ENCODE measurements at regions not wholly inside any gene's neighbourhood (a gene's known extent, or its start where the extent isn't known, plus 50 kb on each side); places are given as distances from the start of the nearest gene placed in this dataset.

DNA sequence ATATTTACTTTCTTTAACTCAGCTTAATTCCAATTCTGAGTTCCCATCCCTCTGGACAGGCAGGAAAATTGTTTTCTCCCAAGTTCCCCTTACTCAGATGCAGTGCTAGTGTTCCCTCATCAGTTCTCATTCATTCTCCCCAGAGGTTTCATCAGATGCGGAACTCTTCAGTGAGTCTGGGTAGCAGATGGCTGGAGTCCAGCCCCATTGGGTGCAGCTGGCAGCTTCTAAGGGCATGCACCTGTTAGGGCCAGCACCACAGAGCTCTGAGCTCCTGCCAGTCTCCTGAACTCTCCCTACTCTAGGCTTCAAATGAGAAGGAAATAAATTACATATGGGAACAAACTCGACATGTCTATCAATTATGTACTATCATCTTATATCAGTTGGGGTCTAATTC, 76.6 kb downstream of the SOD2 start:
- 81% methylated on average over 2 of the region's 2 CpGs for WGBS
- intact Hi-C loops (cut with DNase I), result no loop called here
- peaks cover 5% of the 10 kb centered on the region for H3K9me3 ChIP-seq (ENCODE audit: control insufficient read depth, low read length)
- H3K4me1 ChIP-seq (ENCODE audit: control insufficient read depth, insufficient read depth, low read length), result no peaks in the 10 kb centered on the region
- H3K27me3 ChIP-seq (ENCODE audit: control insufficient read depth, insufficient read depth), result no peaks in the 10 kb centered on the region
- ATAC-seq (no peak), DNase-seq (no peak)
- no peak overlapping the region for H3K27ac ChIP-seq (ENCODE audit: low read length)
- H3K4me3 ChIP-seq (ENCODE audit: low read length), result no peak overlapping the region

DNA sequence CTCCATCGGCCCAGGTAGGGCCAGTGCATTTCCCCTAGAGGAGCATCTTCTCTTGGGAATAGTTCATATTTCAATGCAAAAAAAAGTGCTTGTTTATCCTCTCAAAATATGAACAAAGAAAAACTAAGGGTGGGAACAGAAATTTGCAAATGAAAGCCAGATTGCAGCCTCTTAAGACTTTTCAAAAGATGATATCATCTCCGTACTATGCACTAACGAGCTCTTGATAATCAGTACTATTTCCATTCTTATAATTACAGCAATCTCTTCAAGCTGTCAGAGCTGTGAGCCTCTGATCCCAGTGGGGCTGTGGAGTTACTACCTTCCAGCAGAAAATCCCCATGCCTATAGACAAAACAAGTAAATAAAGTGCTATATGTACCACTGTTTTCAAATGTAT, 77.1 kb downstream of the SOD2 start:
- Histone ChIP-seq H3K27ac (ENCODE audit: low read length) (no peak overlapping the region), H3K4me3 (ENCODE audit: low read length) (no peak overlapping the region), H3K27me3 (ENCODE audit: control insufficient read depth, insufficient read depth) (no peaks in the 10 kb centered on the region), H3K4me1 (ENCODE audit: control insufficient read depth, insufficient read depth, low read length) (no peaks in the 10 kb centered on the region), H3K9me3 (ENCODE audit: control insufficient read depth, low read length) (peaks cover 5% of the 10 kb centered on the region)
- 46% methylated on average over 3 of the region's 3 CpGs for WGBS
- intact Hi-C loops (cut with DNase I), result no loop called here
- DNase-seq (no peak), ATAC-seq (no peak)

DNA sequence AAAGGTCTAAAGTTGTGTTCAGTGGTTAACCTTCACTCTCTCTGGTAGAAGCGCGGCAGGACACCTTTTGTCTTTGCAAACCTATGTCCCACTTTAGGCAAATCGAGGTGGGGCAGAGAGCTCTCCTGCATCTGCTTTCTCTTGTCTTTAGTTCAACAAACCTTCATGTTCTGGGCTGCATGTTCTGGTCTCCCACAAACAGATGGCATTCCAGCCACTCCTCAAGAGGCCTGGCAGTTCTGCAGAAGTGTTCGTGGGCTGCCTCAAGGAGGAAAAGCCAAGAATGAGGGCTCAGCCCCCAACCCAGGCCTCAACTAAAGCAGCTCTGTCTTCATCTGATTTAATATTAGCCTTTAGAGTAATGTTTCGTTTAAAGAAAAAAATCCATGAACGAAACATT, 82.2 kb downstream of the SOD2 start:
- no peak for DNase-seq
- no peak overlapping the region for H3K4me3 ChIP-seq (ENCODE audit: low read length)
- ATAC-seq, result no peak
- no peaks in the 10 kb centered on the region for H3K27me3 ChIP-seq (ENCODE audit: control insufficient read depth, insufficient read depth)
- H3K9me3 ChIP-seq (ENCODE audit: control insufficient read depth, low read length), result no peaks in the 10 kb centered on the region
- no peaks in the 10 kb centered on the region for H3K4me1 ChIP-seq (ENCODE audit: control insufficient read depth, insufficient read depth, low read length)
- intact Hi-C loops (cut with DNase I), result no loop called here
- 88% methylated on average over 6 of the region's 6 CpGs for WGBS
- no peak overlapping the region for H3K27ac ChIP-seq (ENCODE audit: low read length)

DNA sequence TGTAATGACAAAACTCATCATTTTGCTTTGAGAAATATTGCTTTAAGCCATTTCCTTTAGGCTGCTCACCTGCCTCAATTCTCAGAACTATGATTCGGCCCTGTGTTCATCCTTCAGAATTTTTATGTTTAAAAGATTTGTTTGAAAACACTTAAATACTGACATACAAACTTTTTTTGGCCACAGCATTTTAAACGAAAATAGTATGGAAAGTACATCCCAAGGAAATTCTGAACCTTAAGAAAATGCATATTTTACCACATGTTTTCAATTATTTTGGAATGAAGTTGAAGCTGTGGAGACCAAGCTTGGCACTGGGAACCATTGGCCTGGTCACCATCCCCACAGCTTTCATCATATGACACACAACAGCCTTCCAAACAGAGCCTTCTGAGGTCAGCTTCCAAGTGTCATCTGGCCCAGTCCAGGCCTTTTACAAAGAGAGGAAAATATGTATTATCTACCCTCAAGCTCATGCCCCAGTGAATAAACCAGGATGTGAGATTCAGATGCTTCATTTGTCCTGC, 83.3 kb downstream of the SOD2 start:
- Histone ChIP-seq H3K9me3 (ENCODE audit: control insufficient read depth, low read length) (no peaks in the 10 kb centered on the region), H3K4me3 (ENCODE audit: low read length) (no peak overlapping the region), H3K27ac (ENCODE audit: low read length) (no peak overlapping the region), H3K4me1 (ENCODE audit: control insufficient read depth, insufficient read depth, low read length) (no peaks in the 10 kb centered on the region), H3K27me3 (ENCODE audit: control insufficient read depth, insufficient read depth) (no peaks in the 10 kb centered on the region)
- WGBS, result 43% methylated on average over 2 of the region's 2 CpGs
- ATAC-seq, result peak in 1 of 2 donors; percentile 47
- intact Hi-C loops (cut with DNase I), result no loop called here
- DNase-seq, result peak; percentile 22 to 66 (median 54)

DNA sequence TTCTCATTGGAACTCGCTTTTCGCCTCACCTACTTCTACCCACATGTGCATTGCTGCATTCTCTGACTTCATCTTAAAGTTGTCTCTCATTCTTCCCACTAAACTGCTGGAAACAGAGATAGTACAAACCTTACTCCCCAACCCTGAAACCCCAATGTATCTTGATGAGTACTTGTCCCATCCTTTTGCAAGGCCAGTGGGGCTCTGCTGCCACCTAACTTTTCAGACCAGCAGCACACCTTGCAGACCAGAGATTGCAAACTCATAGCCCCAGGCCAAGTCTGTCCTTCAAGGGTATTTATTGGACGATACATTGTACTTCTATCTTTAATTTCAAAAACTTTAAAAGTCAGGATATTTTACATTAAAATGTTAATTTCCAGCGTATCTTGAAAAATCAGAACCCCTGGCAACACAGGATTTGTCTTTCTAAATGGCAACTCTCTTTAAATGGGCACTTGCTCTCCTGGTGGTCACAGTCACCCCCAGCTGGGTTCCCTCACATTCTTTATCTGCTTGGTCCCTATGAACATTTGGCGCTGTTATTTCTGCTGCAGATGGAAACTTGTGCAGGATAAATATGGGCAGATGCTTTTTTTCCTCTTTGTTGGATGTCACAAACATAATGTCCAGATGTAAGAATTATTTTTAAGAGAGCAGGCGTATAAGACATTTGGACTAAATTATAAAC, 83.9 kb downstream of the SOD2 start:
- no peaks in the 10 kb centered on the region for H3K9me3 ChIP-seq (ENCODE audit: control insufficient read depth, low read length)
- DNase-seq (no peak), ATAC-seq (no peak)
- H3K4me1 ChIP-seq (ENCODE audit: control insufficient read depth, insufficient read depth, low read length), result no peaks in the 10 kb centered on the region
- intact Hi-C loops (cut with DNase I), result no loop called here
- no peaks in the 10 kb centered on the region for H3K27me3 ChIP-seq (ENCODE audit: control insufficient read depth, insufficient read depth)
- no peak overlapping the region for H3K27ac ChIP-seq (ENCODE audit: low read length)
- no peak overlapping the region for H3K4me3 ChIP-seq (ENCODE audit: low read length)
- 50% methylated on average over 6 of the region's 6 CpGs for WGBS

DNA sequence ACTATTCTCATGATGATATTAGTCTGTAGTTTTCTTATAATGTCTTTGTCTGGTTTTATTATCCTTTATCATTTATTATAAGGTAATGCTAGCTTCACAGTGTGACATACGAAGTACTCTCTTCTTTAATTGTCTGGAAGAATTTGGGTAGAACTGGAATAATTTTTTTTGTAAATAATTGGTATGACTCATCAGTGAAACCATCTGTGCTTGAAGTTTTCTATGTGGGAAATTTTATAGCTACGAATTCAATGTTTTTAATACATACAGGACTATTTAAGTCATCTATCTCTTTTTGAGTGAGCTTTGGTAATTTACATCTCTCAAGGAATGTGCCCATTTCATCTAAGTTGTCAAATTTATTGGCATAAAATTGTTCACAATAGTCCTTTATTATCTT, 86.3 kb downstream of the SOD2 start:
- no peak for ATAC-seq
- no peaks in the 10 kb centered on the region for H3K4me1 ChIP-seq (ENCODE audit: control insufficient read depth, insufficient read depth, low read length)
- intact Hi-C loops (cut with DNase I), result no loop called here
- no peak overlapping the region for H3K27ac ChIP-seq (ENCODE audit: low read length)
- no peaks in the 10 kb centered on the region for H3K9me3 ChIP-seq (ENCODE audit: control insufficient read depth, low read length)
- 71% methylated on average over 2 of the region's 2 CpGs for WGBS
- H3K4me3 ChIP-seq (ENCODE audit: low read length), result no peak overlapping the region
- DNase-seq, result no peak
- H3K27me3 ChIP-seq (ENCODE audit: control insufficient read depth, insufficient read depth), result no peaks in the 10 kb centered on the region

DNA sequence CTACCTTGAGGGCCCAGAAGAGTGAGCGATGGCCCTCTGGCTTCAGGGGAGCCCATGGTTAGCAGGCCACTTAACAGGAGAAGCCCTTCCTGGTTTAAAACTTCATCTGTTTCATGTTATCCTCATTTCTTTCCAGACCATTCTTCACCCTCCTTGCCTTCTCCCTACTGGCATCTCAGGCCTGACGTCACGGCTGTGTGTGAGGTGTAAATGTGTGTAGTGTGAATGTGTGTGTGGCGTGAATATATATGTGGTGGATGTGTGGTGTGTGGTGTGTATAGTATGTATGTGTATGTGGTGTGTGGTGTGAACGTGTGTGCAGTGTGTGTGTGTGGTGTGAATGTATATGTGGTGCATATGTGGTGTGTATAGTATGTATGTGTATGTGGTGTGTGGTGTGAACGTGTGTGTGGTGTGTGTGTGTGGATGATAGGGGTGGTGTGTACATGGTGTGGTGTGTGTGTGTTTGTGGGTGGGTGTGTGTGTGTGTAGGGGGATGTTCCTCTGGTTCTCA, 88.5 kb downstream of the SOD2 start:
- DNase-seq, result no peak
- Histone ChIP-seq H3K27ac (ENCODE audit: low read length) (no peak overlapping the region), H3K4me1 (ENCODE audit: control insufficient read depth, insufficient read depth, low read length) (no peaks in the 10 kb centered on the region), H3K9me3 (ENCODE audit: control insufficient read depth, low read length) (no peaks in the 10 kb centered on the region), H3K4me3 (ENCODE audit: low read length) (no peak overlapping the region), H3K27me3 (ENCODE audit: control insufficient read depth, insufficient read depth) (no peaks in the 10 kb centered on the region)
- intact Hi-C loops (cut with DNase I), result no loop called here
- 77% methylated on average over 6 of the region's 6 CpGs for WGBS
- no peak for ATAC-seq

DNA sequence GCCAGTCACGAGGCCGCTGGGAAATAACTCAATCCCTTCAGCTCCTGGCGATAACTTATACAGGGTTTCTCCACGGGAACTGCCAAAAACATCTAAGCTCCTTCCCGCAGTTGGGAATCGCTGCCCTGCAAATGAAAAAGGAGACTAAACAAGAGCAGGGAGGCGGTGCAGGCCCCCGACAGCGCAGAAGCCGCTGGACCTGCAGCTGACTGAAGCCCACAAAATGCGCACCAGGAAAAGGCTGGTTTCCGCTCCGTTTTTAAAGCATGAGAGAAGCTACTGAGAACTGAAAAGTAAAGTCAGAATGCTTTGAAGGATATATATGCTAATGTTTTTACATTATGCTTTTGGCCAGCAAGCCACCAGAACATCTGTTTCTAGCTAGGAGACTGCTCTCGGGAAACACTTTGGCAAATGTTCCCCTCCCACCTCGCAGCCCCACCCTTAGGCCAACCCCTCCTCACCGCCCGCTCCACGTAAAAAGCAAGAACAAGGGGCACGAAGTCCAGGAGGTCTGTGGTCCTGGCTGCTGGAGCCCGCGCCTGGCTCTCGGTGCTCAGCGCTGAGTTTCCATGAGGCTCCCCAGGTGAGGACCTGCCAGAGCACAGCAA, 90.5 kb downstream of the SOD2 start:
- H3K27me3 ChIP-seq (ENCODE audit: control insufficient read depth, insufficient read depth), result no peaks in the 10 kb centered on the region
- no peak overlapping the region for H3K27ac ChIP-seq (ENCODE audit: low read length)
- WGBS, result 76% methylated on average over 23 of the region's 23 CpGs
- no peaks in the 10 kb centered on the region for H3K9me3 ChIP-seq (ENCODE audit: control insufficient read depth, low read length)
- DNase-seq (peak in 1 of 3 donors; percentile 49), ATAC-seq (no peak)
- no peak overlapping the region for H3K4me3 ChIP-seq (ENCODE audit: low read length)
- H3K4me1 ChIP-seq (ENCODE audit: control insufficient read depth, insufficient read depth, low read length), result no peaks in the 10 kb centered on the region
- intact Hi-C loops (cut with DNase I), result no loop called here

DNA sequence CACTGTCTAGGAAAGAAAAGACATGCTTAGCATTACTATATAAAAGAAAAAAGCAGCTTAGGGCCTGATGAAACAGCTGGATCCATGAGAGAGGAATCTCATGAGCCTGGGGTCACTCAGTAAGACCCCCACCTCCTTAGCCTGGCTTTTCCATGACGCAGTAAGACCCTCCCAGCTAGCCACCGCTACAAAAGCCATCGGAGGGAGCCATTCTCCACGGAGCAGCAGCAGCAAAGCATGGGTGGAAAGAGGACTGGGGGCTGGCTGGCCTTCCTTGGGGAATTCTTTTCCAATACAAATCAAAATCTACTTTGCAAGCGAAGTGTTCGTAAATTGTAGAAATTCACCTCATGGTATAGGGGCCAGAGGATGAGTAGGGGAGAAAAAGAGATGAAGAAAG, 91.8 kb downstream of the SOD2 start:
- DNase-seq (no peak), ATAC-seq (no peak)
- Histone ChIP-seq H3K27me3 (ENCODE audit: control insufficient read depth, insufficient read depth) (no peaks in the 10 kb centered on the region), H3K27ac (ENCODE audit: low read length) (no peak overlapping the region), H3K9me3 (ENCODE audit: control insufficient read depth, low read length) (no peaks in the 10 kb centered on the region), H3K4me3 (ENCODE audit: low read length) (no peak overlapping the region), H3K4me1 (ENCODE audit: control insufficient read depth, insufficient read depth, low read length) (no peaks in the 10 kb centered on the region)
- intact Hi-C loops (cut with DNase I), result no loop called here
- WGBS, result 79% methylated on average over 6 of the region's 6 CpGs

DNA sequence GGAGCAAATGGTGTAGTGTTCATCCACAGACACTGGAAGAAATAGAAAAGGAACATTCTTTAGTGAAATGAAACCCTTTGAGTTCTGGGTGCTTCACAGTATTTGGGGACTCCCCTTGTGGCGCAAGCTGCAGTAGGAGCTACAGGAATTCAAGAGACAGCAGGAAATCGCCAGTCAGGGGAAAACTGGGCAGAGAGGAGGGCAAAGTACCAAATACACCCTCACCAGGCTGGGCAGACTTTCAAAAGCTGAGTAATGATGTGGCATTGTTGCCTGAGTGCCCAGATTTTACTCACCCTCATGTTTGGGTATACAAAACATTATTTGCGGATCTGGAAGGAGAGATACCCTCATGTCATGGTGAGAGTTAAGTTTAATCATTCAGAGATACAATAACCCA, 97.9 kb downstream of the SOD2 start:
- Histone ChIP-seq H3K4me3 (ENCODE audit: low read length) (no peak overlapping the region), H3K9me3 (ENCODE audit: control insufficient read depth, low read length) (no peaks in the 10 kb centered on the region), H3K4me1 (ENCODE audit: control insufficient read depth, insufficient read depth, low read length) (no peaks in the 10 kb centered on the region), H3K27me3 (ENCODE audit: control insufficient read depth, insufficient read depth) (no peaks in the 10 kb centered on the region), H3K27ac (ENCODE audit: low read length) (no peak overlapping the region)
- WGBS, result 71% methylated on average over 3 of the region's 3 CpGs
- intact Hi-C loops (cut with DNase I), result no loop called here
- DNase-seq (no peak), ATAC-seq (peak in 1 of 2 donors; percentile 29)

DNA sequence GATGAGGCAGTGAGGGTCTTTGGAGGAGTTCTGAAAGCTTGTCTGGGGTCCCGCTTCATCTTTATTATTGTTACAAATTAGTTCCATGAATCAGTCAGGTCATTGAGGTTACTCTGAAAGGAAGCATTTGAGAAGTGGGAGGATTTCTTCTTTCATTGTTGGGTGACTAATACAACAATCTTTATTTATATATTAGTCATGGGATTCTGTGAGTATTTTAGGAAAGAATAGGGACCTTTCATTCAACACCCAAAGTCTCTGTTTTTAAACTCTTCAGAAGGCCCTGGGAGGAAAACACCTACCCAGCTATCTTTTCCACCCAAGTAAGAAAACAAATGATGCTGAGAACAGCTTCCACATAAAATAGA, 98.3 kb downstream of the SOD2 start:
- no peaks in the 10 kb centered on the region for H3K27me3 ChIP-seq (ENCODE audit: control insufficient read depth, insufficient read depth)
- intact Hi-C loops (cut with DNase I), result no loop called here
- no peak for DNase-seq
- H3K4me3 ChIP-seq (ENCODE audit: low read length), result no peak overlapping the region
- no peak overlapping the region for H3K27ac ChIP-seq (ENCODE audit: low read length)
- H3K9me3 ChIP-seq (ENCODE audit: control insufficient read depth, low read length), result no peaks in the 10 kb centered on the region
- peak in 1 of 2 donors; percentile 84 for ATAC-seq
- WGBS, result 53% methylated on average over 1 of the region's 1 CpG
- no peaks in the 10 kb centered on the region for H3K4me1 ChIP-seq (ENCODE audit: control insufficient read depth, insufficient read depth, low read length)
